AG09319 (cell line): ENCODE measurements at regions not wholly inside any gene's neighbourhood (a gene's known extent, or its start where the extent isn't known, plus 50 kb on each side); places are given as distances from the start of the nearest gene placed in this dataset.

Experiments used
- DNase-seq: peaks from one replicate; pipeline ENCODE4 v3.0.0-alpha.2; 2010; ENCODE audit warnings: low read depth; ENCODE audit errors: extremely low read depth
- CTCF ChIP-seq: IDR thresholded peaks from 2 replicates; pipeline ENCODE4 v1.5.1; 2011; ENCODE audit warnings: low read depth, mild to moderate bottlenecking, inconsistent platforms, low read length, moderate library complexity

- no peak for TF ChIP-seq CTCF
- peak; percentile 77 for DNase-seq
Measured at GRCh38 chr17:34173241-34173640, 81.8 kb upstream of the CCL2 start.

GRCh38 chr17:34174496-34174895 lies 80.6 kb upstream of the CCL2 start:
- DNase-seq, result no peak
- TF ChIP-seq CTCF, result no peak

GRCh38 chr17:34176440-34176839 lies 78.6 kb upstream of the CCL2 start:
- no peak for DNase-seq
- TF ChIP-seq CTCF, result no peak

GRCh38 chr17:34177642-34178041 lies 77.4 kb upstream of the CCL2 start:
- no peak for TF ChIP-seq CTCF
- DNase-seq, result peak; percentile 46

- DNase-seq, result no peak
- TF ChIP-seq CTCF, result no peak
Measured at GRCh38 chr17:34178092-34178491, 77.0 kb upstream of the CCL2 start.

GRCh38 chr17:34182036-34182803 lies 72.9 kb upstream of the CCL2 start:
- TF ChIP-seq CTCF, result no peak
- no peak for DNase-seq

- DNase-seq, result no peak
- no peak for TF ChIP-seq CTCF
Measured at GRCh38 chr17:34195987-34196386, 59.1 kb upstream of the CCL2 start.
